Esophagus mucosa (tissue), 1 donor: ENCODE measurements at regions not wholly inside any gene's neighbourhood (a gene's known extent, or its start where the extent isn't known, plus 50 kb on each side); places are given as distances from the start of the nearest gene placed in this dataset.

Experiments used
- ATAC-seq: fragments of 200-7000 bp; cut with Tn5 transposase; one replicate; pipeline ENCODE4 v1.9.1; 2020
- donor health status: DM: yes; HTN: yes; CAD: no.

GRCh38 chr7:68107261-68107660 is 1110.6 kb downstream of the TYW1 start:
- no peak for ATAC-seq

- no peak for ATAC-seq
These were observed 1111.3 kb downstream of the TYW1 start for GRCh38 chr7:68107968-68108367.

GRCh38 chr7:68109299-68109698 is 1112.7 kb downstream of the TYW1 start:
- ATAC-seq = no peak

- no peak for ATAC-seq
These were observed 1122.8 kb downstream of the TYW1 start for GRCh38 chr7:68119411-68119810.

GRCh38 chr7:68121056-68121455 is 1124.4 kb downstream of the TYW1 start:
- no peak for ATAC-seq

- no peak for ATAC-seq
These were observed 1125.0 kb downstream of the TYW1 start for GRCh38 chr7:68121655-68122054.

- no peak for ATAC-seq
These were observed 1126.2 kb downstream of the TYW1 start for GRCh38 chr7:68122801-68123200.

- ATAC-seq = no peak
These were observed 1128.5 kb downstream of the TYW1 start for GRCh38 chr7:68125168-68125567.

- no peak for ATAC-seq
These were observed 1136.4 kb downstream of the TYW1 start for GRCh38 chr7:68133045-68133444.

- no peak for ATAC-seq
These were observed 1146.7 kb downstream of the TYW1 start for GRCh38 chr7:68143345-68143744.

GRCh38 chr7:68146983-68147382 is 1150.3 kb downstream of the TYW1 start:
- no peak for ATAC-seq

- no peak for ATAC-seq
These were observed 1151.1 kb downstream of the TYW1 start for GRCh38 chr7:68147614-68148238.

GRCh38 chr7:68148440-68148839 is 1151.8 kb downstream of the TYW1 start:
- no peak for ATAC-seq

GRCh38 chr7:68152205-68152604 is 1155.6 kb downstream of the TYW1 start:
- no peak for ATAC-seq

GRCh38 chr7:68155676-68156075 is 1159.0 kb downstream of the TYW1 start:
- no peak for ATAC-seq

GRCh38 chr7:68158686-68159295 is 1162.2 kb downstream of the TYW1 start:
- no peak for ATAC-seq

- no peak for ATAC-seq
These were observed 1166.1 kb downstream of the TYW1 start for GRCh38 chr7:68162712-68163111.

GRCh38 chr7:68166525-68166924 is 1169.9 kb downstream of the TYW1 start:
- no peak for ATAC-seq

GRCh38 chr7:68173513-68173912 is 1176.9 kb downstream of the TYW1 start:
- ATAC-seq = no peak

GRCh38 chr7:68176974-68177373 is 1180.3 kb downstream of the TYW1 start:
- ATAC-seq = no peak

GRCh38 chr7:68180761-68181160 is 1184.1 kb downstream of the TYW1 start:
- no peak for ATAC-seq

- ATAC-seq = no peak
These were observed 1186.5 kb downstream of the TYW1 start for GRCh38 chr7:68183176-68183575.

- no peak for ATAC-seq
These were observed 1189.2 kb downstream of the TYW1 start for GRCh38 chr7:68185631-68186456.

- no peak for ATAC-seq
These were observed 1190.9 kb downstream of the TYW1 start for GRCh38 chr7:68187532-68187931.
